NCI-H2081 (cell line): ENCODE measurements at regions not wholly inside any gene's neighbourhood (a gene's known extent, or its start where the extent isn't known, plus 50 kb on each side); places are given as distances from the start of the nearest gene placed in this dataset.

Experiments
- DNase-seq, 2 experiments: peaks; one replicate each; lab custom pipeline; 2025; lab: John Stamatoyannopoulos, UW

DNA sequence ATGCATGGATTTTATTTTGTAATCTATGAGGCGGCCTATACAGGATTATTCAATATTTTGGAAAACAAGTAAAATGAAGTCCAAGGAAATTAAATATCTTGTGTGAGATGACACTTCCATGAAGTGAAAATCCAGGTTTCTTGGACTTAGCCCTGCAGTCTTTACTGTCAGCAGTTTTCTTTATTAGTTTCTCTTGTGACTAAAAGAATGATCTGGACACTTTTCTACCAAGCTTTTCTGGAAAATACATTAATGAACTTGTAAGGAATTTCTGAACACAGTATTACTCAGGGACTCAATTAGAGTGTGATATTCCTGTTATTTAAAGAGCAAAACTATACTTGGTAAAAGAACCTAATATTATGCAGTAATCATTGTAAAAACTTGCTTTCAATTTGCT is 610.4 kb upstream of the SLC8A1 start:
- no peak for DNase-seq

DNA sequence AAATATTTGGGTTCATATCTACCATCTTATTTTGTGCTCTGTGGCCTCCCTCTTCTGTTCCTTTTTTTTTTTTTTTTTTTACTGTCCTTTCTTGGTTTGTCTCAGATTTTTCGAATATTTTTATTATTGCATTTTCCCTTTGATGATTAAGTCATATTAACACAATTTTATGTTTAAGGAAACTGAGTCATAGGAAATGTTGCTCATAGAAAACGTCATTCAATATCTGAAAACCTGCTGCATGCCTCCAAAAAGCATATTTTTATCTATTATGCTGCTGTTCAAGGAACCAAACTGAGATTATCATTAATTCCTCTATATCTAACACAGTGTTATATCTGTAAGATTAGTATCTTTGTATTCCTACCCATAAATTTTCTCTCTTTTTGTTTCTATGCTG is 614.3 kb upstream of the SLC8A1 start:
- DNase-seq, result no peak

DNA sequence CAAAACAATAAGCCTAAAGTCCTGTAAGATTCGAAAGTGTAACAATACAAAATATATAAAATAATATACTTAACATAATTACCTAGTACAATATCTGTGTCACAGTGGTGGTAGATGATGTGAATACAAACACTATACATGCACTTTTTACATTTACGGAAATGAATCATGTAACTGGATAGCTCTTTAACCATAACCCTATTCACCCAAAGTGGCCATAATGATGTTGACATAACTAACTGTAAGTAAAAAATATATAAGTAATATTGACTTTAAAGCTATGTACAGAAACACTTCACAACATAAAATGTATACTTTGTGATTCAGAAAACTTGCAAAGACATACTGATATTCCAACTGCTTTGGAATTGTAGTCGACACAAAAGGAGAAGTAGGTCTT is 616.9 kb upstream of the SLC8A1 start:
- DNase-seq, result peak in 1 of 2 experiments; percentile 66

DNA sequence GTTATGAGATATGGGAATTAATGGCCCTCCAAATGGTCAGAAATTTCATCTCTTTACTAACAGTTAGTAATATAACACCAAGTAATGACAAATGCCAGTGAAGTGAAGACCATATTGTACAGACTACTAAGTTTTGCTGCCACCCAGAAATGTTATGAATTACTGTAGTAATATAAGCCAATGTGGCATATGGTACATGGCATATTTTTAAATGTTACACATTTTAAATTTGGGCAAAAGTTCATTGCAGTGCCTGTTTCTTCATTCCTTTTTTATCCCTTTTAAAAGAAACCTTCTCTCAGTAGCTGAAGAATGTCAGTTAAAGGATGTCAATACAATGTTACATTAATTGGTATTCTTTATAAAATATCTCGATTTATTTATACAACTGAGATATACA is 626.5 kb upstream of the SLC8A1 start:
- no peak for DNase-seq

DNA sequence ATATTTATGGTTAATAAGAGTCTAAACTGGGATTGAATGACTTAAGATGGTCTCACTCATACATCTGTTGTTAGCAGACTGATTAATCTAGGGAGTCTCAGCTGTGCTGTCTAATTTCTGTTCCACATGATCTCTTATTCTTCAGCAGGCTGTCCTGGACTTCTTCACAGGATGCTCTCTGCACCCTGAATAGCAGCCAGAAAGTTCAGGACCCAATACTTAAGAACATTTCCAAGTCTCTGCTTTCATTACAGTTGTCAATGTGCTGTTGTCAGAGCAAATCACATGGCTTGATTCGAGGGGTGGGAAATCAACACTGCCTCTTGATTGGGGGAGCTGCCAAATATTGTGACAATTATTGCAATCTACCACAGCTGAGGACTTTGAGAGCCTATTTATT is 627.1 kb upstream of the SLC8A1 start:
- DNase-seq, result no peak

DNA sequence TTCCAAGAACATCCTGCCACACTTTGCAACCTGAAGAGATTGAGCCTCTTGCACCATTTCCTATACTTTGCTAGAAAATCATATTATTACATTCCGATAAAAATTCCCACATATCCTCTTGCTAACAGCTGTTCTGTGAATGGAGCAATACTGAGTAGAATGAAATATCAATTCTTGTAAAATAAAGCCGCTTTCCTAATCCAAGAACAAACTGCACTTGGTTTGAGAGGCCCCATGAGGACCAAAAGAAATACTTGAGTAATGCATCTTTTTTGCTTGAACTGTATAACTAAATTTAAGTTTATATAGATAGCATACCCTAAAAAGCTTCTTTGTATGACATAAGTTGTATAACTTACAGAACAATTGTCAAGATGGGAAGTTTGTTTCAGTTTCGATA is 632.4 kb upstream of the SLC8A1 start:
- no peak for DNase-seq

DNA sequence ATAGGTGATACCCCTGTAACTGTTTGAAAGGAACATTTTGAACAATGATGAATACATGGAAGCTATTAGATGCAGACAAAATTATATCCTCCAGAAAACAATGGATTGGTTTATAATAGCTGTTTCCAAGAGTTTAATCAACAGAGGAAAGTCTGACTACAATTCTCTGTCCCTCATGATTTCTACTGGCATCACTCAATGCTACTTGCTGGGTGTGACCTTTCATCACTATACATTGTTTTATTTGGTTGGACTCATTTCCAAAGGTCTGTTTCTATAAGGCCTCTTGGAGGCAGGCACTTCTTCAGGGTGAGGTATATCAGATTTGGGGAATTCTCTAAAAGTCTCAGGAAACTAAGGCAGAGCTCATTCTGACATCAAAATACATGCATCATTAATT is 636.1 kb upstream of the SLC8A1 start:
- no peak for DNase-seq

DNA sequence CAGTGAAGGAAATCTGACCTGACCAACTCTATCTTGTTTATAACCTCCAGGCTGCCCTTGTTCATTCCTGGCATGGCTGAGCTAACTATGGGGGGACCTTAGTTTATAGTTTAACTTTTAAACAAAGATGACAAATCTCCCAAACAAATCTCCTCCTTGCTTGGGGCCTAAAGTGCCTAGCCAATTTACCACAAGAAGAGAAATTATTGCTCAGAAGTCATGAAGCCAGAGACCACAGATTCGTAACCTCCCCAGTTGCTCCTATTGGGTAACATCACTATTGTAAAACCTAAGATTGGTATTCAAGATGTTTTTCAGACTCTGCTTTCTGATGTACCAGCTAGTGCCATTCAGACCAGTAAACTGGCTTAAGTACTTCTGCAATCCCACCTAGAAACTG is 649.4 kb upstream of the SLC8A1 start:
- no peak for DNase-seq

DNA sequence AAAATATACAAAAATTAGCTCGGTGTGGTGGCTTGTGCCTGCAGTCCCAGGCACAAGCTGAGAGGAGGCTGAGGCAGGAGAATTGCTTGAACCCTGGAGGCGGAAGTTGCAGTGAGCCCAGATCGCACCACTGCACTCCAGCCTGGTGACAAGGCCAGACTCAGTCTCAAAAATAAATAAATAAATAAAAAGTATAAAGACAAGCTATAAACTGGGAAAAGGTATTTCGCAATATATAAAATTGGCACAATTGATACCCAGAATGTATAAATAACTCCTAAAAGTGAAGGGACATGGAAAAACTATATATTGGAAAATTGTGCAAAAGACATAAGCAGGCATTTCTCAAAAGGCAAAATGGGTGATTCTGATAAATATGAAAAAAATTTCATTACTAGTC is 657.9 kb upstream of the SLC8A1 start:
- DNase-seq, result no peak

DNA sequence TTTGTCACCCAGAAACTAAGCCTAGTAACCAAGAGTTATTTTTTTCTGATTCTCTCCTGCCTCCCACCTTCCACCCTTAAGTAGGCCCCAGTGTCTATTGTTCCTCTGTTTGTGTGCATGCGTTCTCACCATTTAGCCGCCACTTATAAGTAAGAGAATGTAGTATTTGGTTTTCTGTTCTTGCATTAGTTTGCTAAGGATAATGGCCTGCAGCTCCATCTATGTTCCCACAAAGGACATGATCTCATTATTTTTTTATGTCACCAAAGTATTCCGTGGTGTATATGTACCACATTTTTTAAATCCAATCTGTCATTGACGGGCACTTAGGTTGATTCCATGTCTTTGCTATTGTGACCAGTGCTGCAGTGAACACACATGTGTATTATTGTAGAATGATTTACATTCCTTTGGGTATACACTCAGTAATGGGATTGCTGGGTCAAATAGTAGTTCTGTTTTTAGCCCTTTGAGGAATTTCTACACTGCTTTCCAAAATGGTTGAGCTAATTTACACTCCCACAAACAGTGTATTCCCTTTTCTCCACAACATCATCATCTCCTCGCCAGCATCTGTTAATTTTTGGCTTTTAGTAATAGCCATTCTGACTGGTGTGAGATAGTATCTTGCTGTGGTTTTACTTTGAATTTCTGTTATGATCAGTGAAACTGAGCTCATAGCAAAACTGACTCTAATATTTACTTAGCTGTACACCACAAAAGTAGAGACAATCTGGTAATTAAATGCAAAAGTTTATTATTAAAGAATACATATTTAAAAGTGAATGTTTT is 660.1 kb upstream of the SLC8A1 start:
- DNase-seq, result no peak

DNA sequence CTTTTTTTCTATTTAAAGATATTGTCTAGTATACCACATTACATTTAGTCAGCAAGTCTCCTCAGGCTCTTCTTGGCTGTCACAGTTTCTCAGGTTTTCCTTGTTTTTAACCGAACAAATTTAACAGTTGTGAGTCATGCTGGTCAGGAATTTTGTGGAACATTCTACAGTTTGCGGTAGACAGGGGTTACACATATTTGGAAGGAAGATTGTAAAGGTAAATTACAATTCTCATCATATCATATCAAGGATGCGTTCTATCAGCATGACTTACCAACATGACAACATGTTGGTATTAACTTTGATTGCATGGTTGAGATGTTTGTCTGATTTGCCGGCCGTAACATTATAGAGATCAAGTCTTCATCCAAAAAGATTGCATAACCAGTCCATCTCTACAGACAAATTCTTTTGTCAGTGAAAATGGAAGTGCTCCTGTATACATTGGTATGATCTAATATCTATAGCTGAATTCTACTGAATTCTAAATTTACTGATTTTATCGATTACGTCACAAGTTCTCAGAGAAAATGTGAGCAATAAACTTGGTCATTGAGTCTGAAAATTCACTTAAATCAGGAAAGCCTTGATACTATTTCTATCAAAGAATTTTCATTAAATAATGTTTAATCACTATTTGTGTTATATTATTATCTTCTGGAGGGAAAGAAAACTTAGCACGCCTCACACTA is 664.4 kb upstream of the SLC8A1 start:
- no peak for DNase-seq

DNA sequence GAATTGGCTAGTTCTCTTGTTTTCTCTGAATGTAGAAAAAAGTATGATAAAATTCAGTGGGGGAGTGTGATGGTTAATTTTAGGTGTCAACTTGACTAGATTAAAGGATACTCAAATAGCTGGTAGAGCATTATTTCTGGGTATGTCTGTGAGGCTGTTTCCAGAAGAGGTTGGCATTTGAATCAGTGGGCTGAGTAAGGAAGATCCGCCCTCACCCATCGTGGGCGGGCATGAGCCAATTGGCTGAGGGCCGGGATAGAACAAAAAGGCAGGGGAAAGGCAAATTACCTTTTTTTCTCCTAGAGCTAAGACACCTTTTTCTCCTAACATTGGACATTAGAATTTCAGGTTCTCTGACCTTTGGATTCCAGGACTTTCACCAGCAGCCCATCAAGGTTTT is 667.6 kb upstream of the SLC8A1 start:
- no peak for DNase-seq

DNA sequence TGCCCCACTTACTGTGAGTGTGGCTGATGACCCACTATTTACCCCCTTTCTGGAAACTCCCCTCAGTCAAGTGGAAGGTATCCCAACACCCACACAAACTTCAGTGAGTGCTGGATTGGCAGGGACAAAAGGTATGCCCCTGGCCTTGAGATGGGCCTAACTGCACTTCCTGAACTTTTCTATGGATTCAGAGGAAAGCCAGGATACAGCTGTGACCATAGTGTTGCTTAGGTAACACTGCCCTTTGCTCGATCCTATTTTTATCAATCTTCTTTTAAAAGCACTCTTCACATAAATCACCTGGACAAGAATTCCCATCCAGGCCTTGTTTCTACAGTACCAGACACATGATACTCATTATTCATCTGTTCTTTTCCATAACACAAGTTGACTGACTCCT is 671.5 kb upstream of the SLC8A1 start:
- no peak for DNase-seq

DNA sequence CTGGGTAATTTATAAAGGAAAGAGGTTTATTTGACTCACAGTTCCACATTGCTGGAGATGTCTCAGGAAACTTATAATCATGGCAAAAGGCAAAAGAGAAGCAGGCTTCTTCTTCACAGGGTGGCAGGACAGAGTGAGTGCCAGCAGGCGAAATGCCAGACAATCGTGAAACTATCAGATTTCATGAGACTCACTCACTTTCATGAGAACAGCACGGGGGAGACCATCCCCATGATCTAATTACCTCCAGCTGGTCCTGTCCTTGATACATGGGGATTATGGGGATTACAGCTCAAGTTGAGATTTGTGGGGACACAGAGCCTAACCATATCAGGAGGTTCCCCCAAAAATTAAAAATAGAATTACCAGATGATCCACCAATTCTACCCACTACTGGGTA is 675.5 kb upstream of the SLC8A1 start:
- peak; percentile 13 to 68 for DNase-seq

DNA sequence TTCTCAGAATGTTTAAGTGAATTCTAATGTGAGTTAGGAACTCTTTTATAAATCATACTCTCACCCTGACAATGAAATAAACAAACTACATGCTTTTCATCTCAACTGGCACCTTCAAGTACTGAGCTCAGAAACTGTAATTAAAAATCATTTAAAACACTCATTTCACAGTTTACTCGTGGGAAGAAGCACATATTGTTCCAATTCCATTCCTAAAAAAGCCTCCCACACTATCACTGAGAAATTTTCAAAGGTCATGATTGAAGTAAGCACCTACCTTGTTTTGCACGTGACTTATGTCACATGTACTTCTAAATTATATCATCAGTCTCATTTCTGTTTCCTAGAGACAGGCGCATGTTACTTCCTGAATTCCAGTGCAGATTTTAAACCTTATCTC is 678.1 kb upstream of the SLC8A1 start:
- DNase-seq, result no peak

DNA sequence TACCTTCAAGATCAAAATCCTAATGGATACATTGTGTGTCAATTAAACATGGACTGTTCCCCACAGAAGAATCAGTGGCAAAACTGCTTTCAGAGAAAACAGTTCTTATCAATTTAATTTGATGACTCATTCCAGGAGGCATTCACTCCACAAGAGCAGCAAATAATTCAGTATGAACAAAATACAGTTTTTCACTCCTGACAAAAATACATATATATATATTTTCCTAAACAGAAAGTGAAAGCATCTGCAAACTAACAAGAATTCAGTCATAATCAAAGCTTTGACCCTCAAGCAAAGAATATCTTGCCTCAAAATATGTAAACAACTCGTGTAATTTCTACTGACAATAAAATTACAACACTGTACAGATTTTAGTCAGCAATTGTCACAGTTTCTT is 685.1 kb upstream of the SLC8A1 start:
- DNase-seq, result no peak

DNA sequence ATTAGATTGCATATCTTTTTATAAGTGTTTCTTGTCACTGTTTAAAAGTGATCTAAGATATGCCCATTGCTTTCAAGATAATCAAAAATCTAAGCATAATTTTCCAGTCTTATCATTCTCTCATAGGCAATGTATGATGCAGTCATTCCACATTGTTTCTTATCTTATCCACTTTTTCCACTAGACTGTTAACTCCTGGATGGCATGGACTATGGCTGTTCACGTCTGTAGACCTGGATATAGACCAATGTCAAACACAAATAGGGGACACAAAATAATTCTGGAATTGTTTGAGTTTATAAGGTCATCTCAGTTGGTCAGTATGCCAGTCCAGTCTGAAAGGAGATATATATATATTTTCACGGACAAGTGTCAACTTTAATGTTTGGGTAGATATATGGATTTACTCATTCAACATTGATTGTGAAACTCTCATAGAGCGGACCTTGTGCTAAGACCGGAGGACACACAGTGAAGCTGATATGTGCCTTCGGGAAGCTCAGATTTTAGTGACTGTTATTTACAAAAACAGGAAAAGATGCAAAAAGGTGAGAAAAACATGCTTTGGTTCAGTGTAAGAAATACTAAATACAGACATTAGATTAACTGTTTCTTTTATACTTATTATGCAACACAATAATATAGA is 689.4 kb upstream of the SLC8A1 start:
- no peak for DNase-seq

DNA sequence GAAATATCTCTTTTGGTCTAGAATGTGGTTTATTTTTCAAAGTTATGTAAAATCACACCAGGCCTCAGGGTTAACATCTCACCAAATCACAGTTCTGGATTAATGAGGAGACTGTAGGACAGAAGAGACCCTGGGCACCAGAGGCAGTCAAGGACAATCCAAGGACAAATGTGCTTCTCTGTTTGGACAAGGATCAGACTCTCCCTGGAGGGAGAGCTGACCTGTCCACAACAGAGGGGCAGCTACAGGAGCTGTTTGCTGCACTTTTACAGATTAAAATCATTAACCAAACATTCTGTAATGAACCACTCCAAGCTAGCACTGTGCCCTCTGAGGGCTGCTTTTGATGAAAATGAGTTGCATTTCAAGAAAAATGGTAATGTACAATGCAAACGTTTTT is 690.6 kb upstream of the SLC8A1 start:
- DNase-seq, result no peak

DNA sequence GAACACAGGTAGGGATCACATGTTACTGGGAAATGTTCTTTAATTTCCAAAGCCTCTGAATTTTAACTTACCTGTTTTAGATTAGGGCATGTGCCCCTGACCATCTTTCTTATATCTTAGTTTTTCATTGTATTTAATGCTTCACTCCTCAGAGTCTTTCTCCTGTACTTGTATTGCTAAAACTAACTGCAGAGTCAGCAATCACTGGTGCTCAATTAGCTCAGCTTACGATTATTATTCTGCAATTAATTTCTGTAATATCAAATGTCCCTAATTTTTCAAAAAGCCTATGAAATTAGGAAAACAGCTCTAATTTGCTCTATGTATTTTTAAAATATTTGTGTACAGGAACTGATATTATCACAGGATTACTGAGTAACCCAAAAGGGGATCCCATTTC is 693.2 kb upstream of the SLC8A1 start:
- DNase-seq, result no peak

DNA sequence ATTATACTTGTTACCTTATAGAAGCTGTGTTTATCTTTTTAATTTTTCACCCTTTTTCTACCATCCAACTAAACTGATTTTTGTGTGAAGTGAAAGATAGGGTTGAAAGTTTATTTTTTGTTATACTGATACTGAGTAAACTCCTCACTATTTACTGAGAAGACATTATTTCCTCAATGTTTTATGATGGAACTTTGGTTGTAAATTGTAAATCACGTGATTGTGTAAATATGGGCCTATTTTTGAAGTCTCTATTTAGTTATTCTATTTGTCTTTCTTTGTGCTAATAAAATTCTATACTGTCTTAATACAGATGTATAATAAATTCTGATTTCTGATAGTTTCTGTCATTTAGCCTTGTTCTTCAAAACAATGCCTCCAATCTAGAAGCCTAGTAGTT is 697.2 kb upstream of the SLC8A1 start:
- no peak for DNase-seq

DNA sequence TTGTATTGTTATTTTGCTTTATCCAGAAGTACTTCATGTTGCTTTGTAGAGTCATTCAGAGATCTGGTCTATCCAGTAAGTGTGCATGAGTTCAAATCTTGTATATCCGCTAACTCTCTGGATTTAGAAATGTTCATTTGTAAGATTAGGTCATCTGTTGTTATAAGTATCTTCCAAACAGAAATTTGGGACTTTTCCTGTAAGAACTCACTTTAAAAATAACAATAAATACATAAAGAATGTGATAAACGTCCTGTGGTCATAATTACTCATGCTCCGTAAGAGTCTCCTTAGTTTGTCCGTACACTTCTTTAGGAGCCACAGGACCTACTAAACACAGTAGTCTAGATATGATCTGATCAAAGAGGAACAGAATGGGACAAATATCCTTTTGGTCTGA is 699.9 kb upstream of the SLC8A1 start:
- DNase-seq, result no peak

DNA sequence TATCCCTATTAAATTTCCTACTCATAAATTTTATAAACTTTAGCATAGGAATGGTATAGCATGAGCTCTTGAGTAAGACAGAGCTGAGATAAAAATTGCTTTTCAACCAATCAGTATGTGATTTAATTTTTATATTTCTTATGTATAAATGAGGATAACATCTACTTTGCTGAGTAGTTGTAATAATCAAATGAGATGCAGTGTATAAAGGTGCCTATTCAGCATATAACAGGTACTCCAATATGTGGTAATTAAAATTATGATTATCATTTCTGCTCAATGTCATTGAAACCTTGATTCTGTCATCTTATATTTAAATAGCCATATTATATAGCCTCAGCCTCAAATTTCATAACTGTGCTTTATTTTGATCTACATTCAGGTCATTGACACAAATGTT is 700.4 kb upstream of the SLC8A1 start:
- DNase-seq, result no peak

DNA sequence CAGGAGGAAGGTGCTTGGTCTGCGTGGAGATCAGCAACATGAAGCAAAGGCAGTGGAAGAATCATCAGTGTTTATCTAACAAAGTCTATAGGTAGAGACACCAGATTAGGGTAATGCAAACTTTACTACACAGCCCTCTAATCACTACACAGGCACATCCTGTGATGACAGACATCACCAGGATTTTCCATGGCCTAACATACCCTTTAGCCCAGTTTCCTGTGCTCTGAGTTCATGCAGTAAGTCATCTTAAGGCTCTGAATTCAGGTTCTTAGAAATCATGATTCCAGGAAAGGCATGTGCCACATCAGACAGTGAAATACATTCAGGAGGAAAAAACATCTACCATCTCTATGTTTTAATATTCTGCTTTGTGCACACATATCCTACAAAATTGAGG is 708.5 kb upstream of the SLC8A1 start:
- no peak for DNase-seq
